Activated CD4-positive, alpha-beta T cell treated with anti-CD3 and anti-CD28 coated beads, Interleukin-2, amount 10 ng/mL, durations not matched to agents 24 days and 14 days (primary cell): ENCODE measurements at regions not wholly inside any gene's neighbourhood (a gene's known extent, or its start where the extent isn't known, plus 50 kb on each side); places are given as distances from the start of the nearest gene placed in this dataset.

ENCODE experiments used
- DNase-seq: peaks from one replicate; pipeline ENCODE4 v3.0.0; 2022
- H3K27ac Mint-ChIP-seq: one replicate; pipeline ENCODE4 v1.8.0; 2022; ENCODE audit warnings: mild to moderate bottlenecking, mixed read lengths
- H3K27me3 Mint-ChIP-seq: one replicate; pipeline ENCODE4 v1.8.0; 2022; ENCODE audit warnings: mixed read lengths
- H3K36me3 Mint-ChIP-seq: one replicate; pipeline ENCODE4 v1.8.0; 2022; ENCODE audit warnings: low read depth, mild to moderate bottlenecking, mixed read lengths
- H3K4me1 Mint-ChIP-seq: one replicate; pipeline ENCODE4 v1.8.0; 2021; ENCODE audit warnings: mixed read lengths
- H3K4me3 Mint-ChIP-seq: one replicate; pipeline ENCODE4 v1.8.0; 2022; ENCODE audit warnings: mild to moderate bottlenecking, moderate library complexity, mixed read lengths
- H3K9me3 Mint-ChIP-seq: one replicate; pipeline ENCODE4 v1.8.0; 2021; ENCODE audit warnings: mixed read lengths
- intact Hi-C: fragments of 100-400 bp; cut with micrococcal nuclease; formaldehyde crosslinking; loops from one replicate; pipeline ENCODE4 v1.15.1; 2023

- Mint-ChIP-seq H3K27me3 (no peaks in the 10 kb centered on the region), H3K4me3 (no peak overlapping the region), H3K4me1 (no peaks in the 10 kb centered on the region), H3K36me3 (no peaks in the 10 kb centered on the region), H3K9me3 (no peaks in the 10 kb centered on the region), H3K27ac (no peak overlapping the region)
- no peak for DNase-seq
- intact Hi-C loops: no loop called here
Observed at GRCh38 chr18:38032516-38032915, 466.9 kb upstream of the CELF4 start.

DNA sequence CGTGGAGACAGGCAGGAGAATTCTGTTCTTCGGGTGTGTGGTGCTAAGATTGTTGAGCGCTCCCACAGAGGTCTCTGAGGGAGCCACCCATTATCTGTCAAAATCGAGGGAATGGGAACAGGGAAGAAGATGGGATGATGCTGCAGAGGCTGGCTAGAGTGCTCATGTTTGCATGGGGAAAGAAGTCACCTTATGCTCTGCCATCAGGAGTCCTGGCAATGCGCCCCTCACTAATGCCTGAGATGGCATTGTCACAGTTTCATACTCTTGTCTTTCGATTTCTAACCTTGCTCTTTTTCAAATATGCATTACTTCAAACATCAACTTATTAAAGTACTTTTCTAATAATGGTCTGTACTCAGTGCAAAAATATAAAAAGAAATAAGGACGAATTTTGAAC lies 463.3 kb upstream of the CELF4 start:
- Mint-ChIP-seq H3K27ac (no peak overlapping the region), H3K36me3 (no peaks in the 10 kb centered on the region), H3K4me1 (no peaks in the 10 kb centered on the region), H3K27me3 (no peaks in the 10 kb centered on the region), H3K4me3 (no peak overlapping the region), H3K9me3 (no peaks in the 10 kb centered on the region)
- intact Hi-C loops: no loop called here
- no peak for DNase-seq

GRCh38 chr18:38025433-38026038 lies 459.9 kb upstream of the CELF4 start:
- intact Hi-C loops: no loop called here
- Mint-ChIP-seq H3K27ac (no peak overlapping the region), H3K27me3 (no peaks in the 10 kb centered on the region)

GRCh38 chr18:38023871-38024270 lies 458.3 kb upstream of the CELF4 start:
- Mint-ChIP-seq H3K4me1 (no peaks in the 10 kb centered on the region), H3K36me3 (no peaks in the 10 kb centered on the region), H3K27ac (no peak overlapping the region), H3K4me3 (no peak overlapping the region), H3K9me3 (no peaks in the 10 kb centered on the region), H3K27me3 (no peaks in the 10 kb centered on the region)
- DNase-seq: no peak
- intact Hi-C loops: no loop called here

More at GRCh38 chr18:38025433-38026038, 459.9 kb upstream of the CELF4 start:
- Mint-ChIP-seq H3K4me3 (no peak overlapping the region), H3K36me3 (no peaks in the 10 kb centered on the region), H3K9me3 (no peaks in the 10 kb centered on the region), H3K4me1 (no peaks in the 10 kb centered on the region)
- no peak for DNase-seq

- Mint-ChIP-seq H3K4me1 (no peaks in the 10 kb centered on the region), H3K9me3 (no peaks in the 10 kb centered on the region), H3K27me3 (no peaks in the 10 kb centered on the region), H3K36me3 (no peaks in the 10 kb centered on the region), H3K27ac (no peak overlapping the region), H3K4me3 (no peak overlapping the region)
- no peak for DNase-seq
- intact Hi-C loops: no loop called here
Observed at GRCh38 chr18:38022234-38022633, 456.6 kb upstream of the CELF4 start.

- Mint-ChIP-seq H3K4me1 (no peaks in the 10 kb centered on the region), H3K4me3 (no peak overlapping the region), H3K36me3 (no peaks in the 10 kb centered on the region), H3K9me3 (peaks cover 3% of the 10 kb centered on the region), H3K27me3 (no peaks in the 10 kb centered on the region), H3K27ac (no peak overlapping the region)
- intact Hi-C loops: no loop called here
- no peak for DNase-seq
Observed at GRCh38 chr18:38019292-38019691, 453.7 kb upstream of the CELF4 start.

DNA sequence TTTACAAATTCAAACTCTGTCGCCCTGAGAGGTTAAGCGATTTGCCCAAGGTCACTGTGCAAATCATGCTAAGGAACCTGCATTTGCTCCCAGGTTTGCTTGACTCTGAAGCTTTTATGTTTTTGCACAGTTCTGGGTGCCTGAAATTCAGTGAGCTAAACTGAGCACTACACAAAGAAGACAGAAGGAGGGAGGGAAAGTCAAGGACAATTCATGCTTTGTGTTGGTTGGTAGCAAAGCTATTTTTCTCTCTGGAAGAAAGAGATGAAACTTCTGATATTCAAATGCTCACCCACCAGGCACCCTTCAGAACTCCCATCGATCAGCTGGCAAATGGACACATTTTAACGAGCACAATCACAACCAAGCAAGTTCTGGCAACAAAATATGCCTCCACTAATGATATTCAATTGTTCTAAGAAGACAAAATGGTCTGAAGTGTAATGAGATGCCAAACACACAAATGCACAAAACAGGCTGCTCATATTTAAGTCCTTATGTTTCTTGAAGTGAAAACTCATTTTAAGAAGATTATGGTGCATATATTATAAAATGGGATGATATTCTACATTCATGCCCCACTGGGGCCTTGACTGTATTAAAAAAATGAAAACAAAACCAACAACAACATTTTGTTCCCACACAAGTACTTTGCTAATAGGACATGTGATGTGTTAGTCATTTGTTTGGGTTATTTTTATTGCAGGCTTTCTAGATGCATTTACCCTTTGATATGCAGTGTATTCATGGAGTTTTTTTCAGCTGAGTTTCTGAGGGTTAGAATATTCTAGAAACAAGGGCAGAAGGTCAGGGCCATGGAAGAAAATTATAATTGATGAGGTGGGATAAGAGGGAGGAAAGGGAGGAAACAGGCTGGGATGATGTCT lies 445.6 kb upstream of the CELF4 start:
- no peak for DNase-seq
- Mint-ChIP-seq H3K4me3 (no peak overlapping the region), H3K9me3 (peaks cover 3% of the 10 kb centered on the region), H3K27me3 (no peaks in the 10 kb centered on the region), H3K36me3 (no peaks in the 10 kb centered on the region), H3K27ac (no peak overlapping the region), H3K4me1 (no peaks in the 10 kb centered on the region)
- intact Hi-C loops: no loop called here

DNA sequence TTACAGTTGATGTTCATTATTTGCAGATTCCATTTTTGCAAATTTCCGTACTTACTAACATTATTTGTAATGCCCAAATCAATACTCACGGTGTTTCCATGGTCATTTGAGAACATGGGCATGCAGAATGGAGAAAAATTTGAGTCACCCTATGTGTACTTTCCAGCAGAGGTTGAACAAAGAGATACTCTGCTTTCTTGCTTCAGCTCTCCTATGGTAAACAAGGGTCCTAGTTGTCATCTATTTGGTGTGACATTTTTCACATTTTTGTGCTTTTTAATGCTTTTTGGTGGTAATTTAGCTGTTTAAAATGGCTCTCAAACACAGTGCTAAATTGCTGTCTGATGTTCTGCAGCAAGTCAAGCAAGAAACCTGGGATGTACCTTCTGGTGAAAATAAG lies 444.4 kb upstream of the CELF4 start:
- H3K36me3 Mint-ChIP-seq: no peaks in the 10 kb centered on the region
- no peak overlapping the region for H3K4me3 Mint-ChIP-seq
- no peaks in the 10 kb centered on the region for H3K27me3 Mint-ChIP-seq
- H3K9me3 Mint-ChIP-seq: no peaks in the 10 kb centered on the region
- intact Hi-C loops: no loop called here
- H3K27ac Mint-ChIP-seq: no peak overlapping the region
- H3K4me1 Mint-ChIP-seq: no peaks in the 10 kb centered on the region
- no peak for DNase-seq

DNA sequence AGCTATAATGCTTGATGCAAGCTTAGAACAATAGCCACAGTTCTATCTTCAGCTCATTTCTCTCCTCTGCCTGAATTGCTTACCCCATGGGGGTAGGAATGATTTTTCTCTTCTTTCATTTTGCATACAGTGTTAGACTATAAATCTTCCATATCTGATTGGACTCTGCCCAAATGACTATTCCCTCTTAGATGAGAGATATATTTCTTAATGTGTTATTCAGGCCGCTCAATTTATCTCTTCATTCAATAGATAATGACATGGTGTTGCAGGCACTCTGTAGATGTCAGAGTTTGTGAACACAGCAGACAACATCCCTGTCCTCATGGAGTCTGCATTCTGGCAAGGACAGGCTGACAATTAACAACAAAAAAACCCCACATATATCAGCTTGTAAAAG lies 443.7 kb upstream of the CELF4 start:
- no peak overlapping the region for H3K27ac Mint-ChIP-seq
- no peaks in the 10 kb centered on the region for H3K4me1 Mint-ChIP-seq
- no peak overlapping the region for H3K4me3 Mint-ChIP-seq
- intact Hi-C loops: no loop called here
- no peak for DNase-seq
- no peaks in the 10 kb centered on the region for H3K27me3 Mint-ChIP-seq
- H3K36me3 Mint-ChIP-seq: no peaks in the 10 kb centered on the region
- no peaks in the 10 kb centered on the region for H3K9me3 Mint-ChIP-seq

- no peaks in the 10 kb centered on the region for H3K27me3 Mint-ChIP-seq
- no peak for DNase-seq
- no peak overlapping the region for H3K27ac Mint-ChIP-seq
- H3K4me1 Mint-ChIP-seq: no peaks in the 10 kb centered on the region
- H3K4me3 Mint-ChIP-seq: no peak overlapping the region
- H3K9me3 Mint-ChIP-seq: no peaks in the 10 kb centered on the region
- H3K36me3 Mint-ChIP-seq: no peaks in the 10 kb centered on the region
- intact Hi-C loops: no loop called here
Observed at GRCh38 chr18:38007676-38008330, 442.2 kb upstream of the CELF4 start.

GRCh38 chr18:38007026-38007425 lies 441.4 kb upstream of the CELF4 start:
- H3K27me3 Mint-ChIP-seq: no peaks in the 10 kb centered on the region
- H3K36me3 Mint-ChIP-seq: no peaks in the 10 kb centered on the region
- no peak overlapping the region for H3K27ac Mint-ChIP-seq
- intact Hi-C loops: no loop called here
- H3K9me3 Mint-ChIP-seq: no peaks in the 10 kb centered on the region
- no peaks in the 10 kb centered on the region for H3K4me1 Mint-ChIP-seq
- no peak for DNase-seq
- H3K4me3 Mint-ChIP-seq: no peak overlapping the region

DNA sequence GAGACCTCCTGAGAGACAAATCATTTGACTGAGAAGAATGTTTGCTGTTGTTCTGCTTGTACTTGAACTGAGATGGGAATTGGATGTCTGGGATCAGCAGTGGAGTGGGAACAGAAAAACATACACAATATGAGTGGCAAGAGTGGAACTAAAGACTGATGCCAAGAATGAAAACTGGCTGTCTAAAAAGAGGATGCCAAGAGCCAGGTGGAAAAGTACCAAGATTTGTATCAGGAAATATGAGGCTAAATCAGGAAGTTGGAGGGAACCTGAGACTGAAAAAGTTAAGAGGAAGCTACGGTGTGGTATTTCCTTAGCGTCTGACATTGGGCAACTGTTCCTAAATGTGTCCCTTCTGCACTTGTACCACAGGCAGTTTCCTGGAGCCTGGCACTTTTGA lies 440.9 kb upstream of the CELF4 start:
- Mint-ChIP-seq H3K27ac (no peak overlapping the region), H3K27me3 (no peaks in the 10 kb centered on the region), H3K4me3 (no peak overlapping the region), H3K9me3 (no peaks in the 10 kb centered on the region), H3K36me3 (no peaks in the 10 kb centered on the region), H3K4me1 (no peaks in the 10 kb centered on the region)
- DNase-seq: no peak
- intact Hi-C loops: no loop called here

- H3K4me1 Mint-ChIP-seq: no peaks in the 10 kb centered on the region
- no peak for DNase-seq
- no peaks in the 10 kb centered on the region for H3K9me3 Mint-ChIP-seq
- no peak overlapping the region for H3K4me3 Mint-ChIP-seq
- intact Hi-C loops: no loop called here
- no peak overlapping the region for H3K27ac Mint-ChIP-seq
- no peaks in the 10 kb centered on the region for H3K36me3 Mint-ChIP-seq
- no peaks in the 10 kb centered on the region for H3K27me3 Mint-ChIP-seq
Observed at GRCh38 chr18:37997695-37998094, 432.1 kb upstream of the CELF4 start.

DNA sequence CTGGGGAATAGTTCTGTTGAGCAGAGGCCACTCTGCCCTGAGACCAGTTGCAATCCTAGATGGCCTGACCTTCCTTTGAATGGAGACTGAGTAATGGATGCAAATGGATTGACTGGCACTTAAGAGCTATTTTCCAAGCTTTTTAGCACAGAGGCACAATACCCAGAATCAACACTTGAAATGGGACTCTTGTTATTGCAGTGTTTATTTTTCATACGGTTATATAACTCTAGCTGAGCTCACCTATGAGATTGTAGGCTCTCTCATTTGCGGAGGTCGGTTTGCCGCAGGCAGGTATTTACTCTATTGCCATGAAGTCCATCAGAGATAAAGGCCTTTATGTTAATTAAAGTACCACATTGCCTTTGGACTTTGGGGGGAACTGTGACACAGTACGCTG lies 422.3 kb upstream of the CELF4 start:
- H3K9me3 Mint-ChIP-seq: no peaks in the 10 kb centered on the region
- no peaks in the 10 kb centered on the region for H3K36me3 Mint-ChIP-seq
- H3K27ac Mint-ChIP-seq: no peak overlapping the region
- no peaks in the 10 kb centered on the region for H3K4me1 Mint-ChIP-seq
- no peaks in the 10 kb centered on the region for H3K27me3 Mint-ChIP-seq
- DNase-seq: no peak
- intact Hi-C loops: no loop called here
- no peak overlapping the region for H3K4me3 Mint-ChIP-seq
